GM21423 (cell line): ENCODE measurements at regions not wholly inside any gene's neighbourhood (a gene's known extent, or its start where the extent isn't known, plus 50 kb on each side); places are given as distances from the start of the nearest gene placed in this dataset.
A peak's percentile ranks its signal among the peaks of the same experiment; 100 is the strongest.

Source experiments
- ATAC-seq: cut with Tn5 transposase; IDR thresholded peaks from one replicate; pipeline ENCODE4 v1.9.1; 2021; ENCODE audit warnings: mild to moderate bottlenecking, moderate library complexity; ENCODE audit not compliant: unreplicated experiment

- no peak for ATAC-seq
Observed at GRCh38 chr18:61989138-61989537, 96.3 kb upstream of the RNF152 start.

- no peak for ATAC-seq
Observed at GRCh38 chr18:61988100-61988499, 95.3 kb upstream of the RNF152 start.

GRCh38 chr18:61985681-61986080, 92.9 kb upstream of the RNF152 start:
- ATAC-seq = no peak

GRCh38 chr18:61984349-61984748, 91.5 kb upstream of the RNF152 start:
- no peak for ATAC-seq

- no peak for ATAC-seq
Observed at GRCh38 chr18:61982475-61982874, 89.7 kb upstream of the RNF152 start.

GRCh38 chr18:61980355-61980754, 87.5 kb upstream of the RNF152 start:
- ATAC-seq = no peak

GRCh38 chr18:61975526-61976326, 82.9 kb upstream of the RNF152 start:
- ATAC-seq = peak; percentile 40

GRCh38 chr18:61973273-61974115, 80.7 kb upstream of the RNF152 start:
- ATAC-seq = no peak

- peak; percentile 81 for ATAC-seq
Observed at GRCh38 chr18:61972389-61973264, 79.8 kb upstream of the RNF152 start.

GRCh38 chr18:61967252-61967891, 74.6 kb upstream of the RNF152 start:
- ATAC-seq = no peak

- no peak for ATAC-seq
Observed at GRCh38 chr18:61965311-61965710, 72.5 kb upstream of the RNF152 start.

- ATAC-seq = no peak
Observed at GRCh38 chr18:61964616-61965015, 71.8 kb upstream of the RNF152 start.

- ATAC-seq = no peak
Observed at GRCh38 chr18:61963705-61964104, 70.9 kb upstream of the RNF152 start.

- ATAC-seq = no peak
Observed at GRCh38 chr18:61957801-61958516, 65.2 kb upstream of the RNF152 start.

- ATAC-seq = peak; percentile 40
Observed at GRCh38 chr18:61955644-61956043, 62.8 kb upstream of the RNF152 start.

- ATAC-seq = no peak
Observed at GRCh38 chr18:61954096-61954746, 61.4 kb upstream of the RNF152 start.

- ATAC-seq = no peak
Observed at GRCh38 chr18:61953641-61954040, 60.8 kb upstream of the RNF152 start.

GRCh38 chr18:61953161-61953560, 60.4 kb upstream of the RNF152 start:
- ATAC-seq = no peak

- ATAC-seq = no peak
Observed at GRCh38 chr18:61951396-61951795, 58.6 kb upstream of the RNF152 start.
